CD1c-positive myeloid dendritic cell (primary cell): ENCODE measurements at regions not wholly inside any gene's neighbourhood (a gene's known extent, or its start where the extent isn't known, plus 50 kb on each side); places are given as distances from the start of the nearest gene placed in this dataset.
"Not testable (repeated sequence)": the region's sequence is repeated elsewhere in the genome, so short reads cannot be mapped to it uniquely, and the experiment has no call there.

Experiments used
- DNase-seq: peaks from one replicate; pipeline ENCODE4 v3.0.0-alpha.2; 2016; ENCODE audit errors: extremely low spot score

GRCh38 chr9:75754080-75754479 lies 136.4 kb upstream of the PCSK5 start:
- DNase-seq, result no peak

DNA sequence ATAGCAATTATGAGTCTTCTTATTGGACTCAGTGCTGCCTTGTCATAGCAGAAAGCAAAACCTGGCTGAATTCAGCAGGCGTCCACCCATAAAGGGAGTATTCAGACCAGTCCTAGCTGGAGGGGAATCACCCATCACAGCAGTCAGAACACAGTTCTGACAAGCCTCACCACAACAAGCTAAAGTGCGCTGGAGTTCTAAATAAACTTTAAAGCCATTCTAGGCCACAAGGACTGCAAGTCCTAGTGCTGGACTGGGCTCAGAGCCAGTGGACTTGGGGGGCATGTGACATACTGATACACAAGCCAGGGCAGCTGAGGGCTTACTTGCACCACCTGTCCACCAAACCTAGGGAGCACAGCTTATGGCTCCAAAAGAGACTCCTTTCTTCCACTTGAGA lies 115.3 kb upstream of the PCSK5 start:
- DNase-seq, result no peak

DNA sequence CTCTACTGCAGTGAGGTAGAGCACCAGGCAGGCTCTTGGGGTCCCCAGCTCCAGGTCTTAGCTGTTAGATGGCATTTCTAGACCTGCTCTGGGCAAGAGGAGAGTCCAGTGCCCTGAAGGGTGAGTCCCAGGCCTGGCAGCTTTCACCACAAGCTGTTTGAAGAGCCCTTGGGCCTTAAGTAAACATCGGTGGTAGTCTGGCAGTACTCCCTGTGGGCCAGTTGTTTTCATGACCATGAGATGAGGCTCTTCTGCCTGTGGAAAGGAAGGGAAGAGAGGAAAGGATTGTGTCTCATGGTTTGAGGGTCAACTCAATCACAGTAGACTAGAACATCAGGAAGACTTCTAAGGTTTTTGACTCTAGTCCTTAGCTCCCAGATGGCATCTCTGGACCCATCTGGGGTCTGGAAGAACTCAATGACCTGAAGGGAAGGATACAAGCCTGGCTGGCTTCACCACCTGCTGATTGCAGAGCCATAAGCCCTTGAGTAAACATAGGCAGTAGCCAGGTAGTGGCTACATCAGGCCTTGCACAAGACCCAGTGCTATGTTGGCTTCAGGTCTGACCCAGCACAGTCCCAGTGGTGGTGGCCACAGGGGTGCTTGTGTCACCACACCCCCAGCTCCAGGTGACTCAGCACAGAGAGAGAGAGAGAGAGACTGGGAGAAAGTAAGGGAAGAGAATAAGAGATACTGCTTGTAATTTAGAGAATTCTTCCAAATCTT lies 114.3 kb upstream of the PCSK5 start:
- DNase-seq, result no peak

DNA sequence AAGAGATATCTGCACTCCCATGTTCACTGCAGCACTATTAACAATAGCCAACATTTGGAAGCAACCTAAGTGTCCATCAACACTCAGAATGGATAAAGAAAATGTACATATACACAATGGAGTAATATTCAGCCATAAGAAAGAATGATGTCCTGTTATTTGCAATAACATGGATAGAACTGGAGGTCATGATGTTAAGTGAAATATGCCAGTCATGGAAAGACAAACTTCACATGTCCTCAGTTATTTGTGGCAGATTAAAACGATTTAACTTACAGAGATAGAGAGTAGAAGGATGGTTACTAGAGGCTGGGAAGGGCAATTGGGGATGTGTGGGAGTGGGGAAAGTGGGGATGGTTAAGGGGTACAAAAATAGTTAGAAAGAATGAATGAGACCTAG lies 110.3 kb upstream of the PCSK5 start:
- no peak for DNase-seq

- DNase-seq, result no peak
These were observed 102.4 kb upstream of the PCSK5 start for GRCh38 chr9:75788006-75788634.

GRCh38 chr9:75797085-75797580 lies 93.3 kb upstream of the PCSK5 start:
- no peak for DNase-seq

- DNase-seq, result peak; percentile 2
These were observed 92.0 kb upstream of the PCSK5 start for GRCh38 chr9:75798505-75798904.

DNA sequence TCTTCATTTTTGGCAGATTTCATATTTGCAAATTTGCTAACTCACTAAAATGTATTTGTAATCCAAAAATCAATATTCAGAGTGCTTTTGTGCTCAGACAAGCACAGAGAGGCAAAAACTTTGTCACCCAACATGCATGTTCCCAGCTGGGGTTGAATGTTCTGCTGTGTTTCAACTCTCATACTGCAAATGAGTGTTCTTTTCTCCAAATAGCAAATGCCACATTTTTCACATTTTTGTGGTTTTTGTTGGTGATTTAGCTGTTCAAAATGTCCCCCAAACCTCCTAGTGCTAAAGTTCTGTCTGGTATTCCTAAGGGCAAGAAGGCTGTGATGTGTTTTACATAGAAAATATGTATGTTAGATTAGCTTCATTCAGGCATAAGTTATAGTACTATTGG lies 87.3 kb upstream of the PCSK5 start:
- DNase-seq, result no peak

- no peak for DNase-seq
These were observed 80.4 kb upstream of the PCSK5 start for GRCh38 chr9:75810063-75810462.

GRCh38 chr9:75811692-75812091 lies 78.8 kb upstream of the PCSK5 start:
- DNase-seq, result no peak

DNA sequence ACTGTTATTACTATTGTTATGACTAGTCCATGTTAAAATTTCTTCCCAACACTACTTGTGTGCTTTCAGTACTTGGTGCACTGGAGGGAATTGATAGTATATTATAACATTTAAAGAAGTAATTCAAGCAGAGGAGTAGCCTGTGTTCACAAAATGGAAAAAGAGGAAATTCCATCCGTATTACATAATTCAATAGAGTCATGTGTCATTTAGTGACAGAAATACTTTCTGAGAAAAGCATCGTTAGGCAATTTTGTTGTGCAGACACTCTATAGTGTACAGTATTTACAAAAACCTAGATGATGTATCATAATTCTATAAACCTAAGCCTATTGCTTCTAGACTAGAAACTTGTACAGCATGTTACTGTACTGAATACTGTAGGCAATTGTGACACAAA lies 78.3 kb upstream of the PCSK5 start:
- peak; percentile 67 for DNase-seq

DNA sequence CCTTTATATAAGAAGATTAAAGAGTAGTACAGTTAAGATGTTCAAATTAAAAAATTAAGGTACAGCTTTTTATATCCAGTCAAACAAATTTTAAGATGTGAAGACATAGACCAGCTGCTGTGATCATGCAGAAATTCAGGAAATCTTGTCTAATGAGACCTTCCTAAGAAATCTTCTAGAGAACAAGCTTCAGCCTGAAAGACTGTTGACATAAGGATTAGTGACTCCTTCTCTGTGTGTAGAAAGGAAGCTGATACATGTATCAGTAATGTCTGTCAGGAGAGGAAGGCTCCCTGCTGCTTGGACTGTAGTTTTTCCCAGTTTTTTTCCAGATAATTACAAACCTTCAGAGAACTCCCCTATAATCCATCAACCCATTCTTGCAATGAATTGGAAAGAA lies 75.8 kb upstream of the PCSK5 start:
- DNase-seq, result no peak

GRCh38 chr9:75820471-75821115 lies 69.9 kb upstream of the PCSK5 start:
- not testable (repeated sequence) for DNase-seq

GRCh38 chr9:75823151-75823550 lies 67.3 kb upstream of the PCSK5 start:
- DNase-seq, result no peak

- DNase-seq, result no peak
These were observed 65.5 kb upstream of the PCSK5 start for GRCh38 chr9:75824816-75825568.

- DNase-seq, result no peak
These were observed 64.2 kb upstream of the PCSK5 start for GRCh38 chr9:75826314-75826713.

DNA sequence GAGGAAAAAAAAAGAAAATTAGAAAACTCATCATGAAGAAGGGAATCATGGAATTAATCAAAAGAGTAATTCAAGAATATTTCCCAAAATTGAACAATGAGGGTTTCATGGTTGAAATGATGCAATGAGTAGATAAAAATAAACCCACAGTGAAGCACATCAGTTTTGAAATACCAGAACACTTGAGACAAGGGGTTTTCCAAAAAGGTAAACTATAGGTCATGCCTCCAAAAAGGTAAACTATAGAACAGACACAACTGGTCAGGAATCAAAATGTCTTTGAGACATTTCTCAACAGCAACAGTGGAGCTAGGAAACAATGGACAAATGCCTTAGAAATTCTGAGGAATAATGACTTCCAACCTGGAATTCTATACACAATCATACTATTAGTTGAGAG lies 60.2 kb upstream of the PCSK5 start:
- no peak for DNase-seq

DNA sequence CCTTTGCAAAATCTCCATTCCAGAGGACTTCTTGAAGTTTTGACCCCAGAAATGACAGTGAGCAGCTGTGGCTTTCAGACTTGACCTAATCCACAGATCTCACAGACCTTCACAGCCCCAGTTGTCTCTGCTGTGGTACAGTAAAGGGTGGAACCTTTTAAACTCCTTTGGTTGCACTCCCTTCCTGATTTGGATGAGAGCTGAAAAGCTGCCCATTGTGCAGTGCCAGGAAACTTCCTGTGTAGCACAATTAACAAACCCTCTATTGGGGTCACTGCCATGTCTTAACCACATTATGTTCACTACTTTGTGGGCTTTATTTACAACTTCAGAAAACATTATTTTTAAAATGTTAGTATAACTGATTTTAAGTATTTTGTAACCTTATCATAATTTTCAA lies 56.7 kb upstream of the PCSK5 start:
- no peak for DNase-seq

GRCh38 chr9:75834878-75835277 lies 55.6 kb upstream of the PCSK5 start:
- DNase-seq, result no peak
